ENCODE measurements at regions not wholly inside any gene's neighbourhood (a gene's known extent, or its start where the extent isn't known, plus 50 kb on each side); places are given as distances from the start of the nearest gene placed in this dataset.

- DNase-seq: no peak
Measured at GRCh38 chr13:27673911-27674310, 52.2 kb downstream of the POLR1D start.

DNA sequence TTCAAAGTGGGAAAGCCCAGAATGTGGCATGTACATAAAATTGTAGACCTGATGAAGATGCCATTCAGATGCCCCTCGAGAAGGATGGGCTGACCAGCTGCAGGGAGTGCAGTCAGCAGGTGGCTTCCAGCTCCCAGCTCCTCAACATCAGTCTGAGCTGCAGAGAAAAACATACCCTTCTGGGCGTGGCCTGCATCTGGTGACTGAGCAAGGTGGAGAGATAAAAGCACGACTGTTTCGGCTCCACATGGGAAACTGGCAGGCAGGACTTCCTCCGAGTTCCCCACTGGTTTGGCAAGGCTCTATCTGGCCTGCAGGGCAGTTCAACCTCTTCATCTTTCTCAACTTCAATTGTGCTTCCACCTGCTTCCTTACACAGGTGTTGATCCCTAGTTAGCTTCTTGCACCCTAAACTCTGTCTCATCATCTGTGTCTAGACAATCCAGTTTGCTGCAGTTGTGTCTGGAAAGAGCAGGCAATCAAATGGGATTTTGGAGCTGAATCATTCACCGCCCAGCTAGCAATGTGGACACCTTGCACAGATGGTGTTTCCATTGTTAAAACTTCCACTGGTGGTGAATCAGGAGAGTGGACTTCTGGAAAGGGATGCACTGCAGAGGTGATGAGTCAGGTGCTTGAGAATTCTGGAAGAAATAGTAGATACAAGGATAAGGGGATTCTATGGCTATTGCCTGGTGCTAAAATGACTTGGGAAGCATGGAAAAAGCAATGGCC lies 56.8 kb downstream of the POLR1D start:
- DNase-seq: no peak

DNA sequence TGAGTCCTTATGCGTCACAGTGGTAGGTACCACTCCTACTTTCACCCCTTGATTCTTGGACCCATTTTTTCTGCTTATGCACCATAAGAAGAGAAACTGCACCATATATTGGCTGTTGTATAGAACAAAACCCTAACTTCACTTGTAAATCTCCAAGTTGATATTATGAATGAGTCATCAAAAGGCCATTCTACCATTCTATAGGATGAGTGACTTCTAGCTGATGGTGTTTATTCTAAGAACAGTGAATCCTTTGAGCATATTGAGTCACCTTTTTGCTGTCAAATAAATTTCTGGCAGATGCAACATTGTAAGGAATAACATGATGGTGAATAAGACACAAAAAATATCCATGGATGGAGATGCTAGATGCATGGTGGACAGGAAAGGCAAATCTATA lies 57.7 kb downstream of the POLR1D start:
- DNase-seq: no peak

GRCh38 chr13:27679896-27680295 lies 58.2 kb downstream of the POLR1D start:
- no peak for DNase-seq

GRCh38 chr13:27680465-27680864 lies 58.8 kb downstream of the POLR1D start:
- DNase-seq: no peak

- DNase-seq: no peak
Measured at GRCh38 chr13:27691207-27691606, 69.5 kb downstream of the POLR1D start.

DNA sequence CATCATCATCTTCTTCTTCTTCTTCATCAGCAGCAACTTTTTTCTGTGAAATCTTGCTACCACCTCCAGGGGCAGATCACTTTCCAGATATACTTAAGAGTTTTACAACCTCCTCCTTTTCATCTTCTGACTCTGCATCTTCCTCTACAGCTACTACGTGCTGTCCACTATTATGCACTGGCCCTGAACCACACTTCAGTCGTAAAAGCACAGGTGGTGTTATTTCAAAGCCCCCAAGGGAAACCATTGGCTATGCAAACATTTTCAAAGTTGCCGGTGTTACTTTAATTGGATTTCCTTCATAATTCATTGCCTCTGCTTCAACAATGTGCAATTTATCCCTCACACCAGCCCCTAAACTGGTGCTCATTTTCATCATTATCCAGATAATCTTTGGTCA lies 75.0 kb downstream of the POLR1D start:
- DNase-seq: no peak

- no peak for DNase-seq
Measured at GRCh38 chr13:27699952-27700351, 78.3 kb downstream of the POLR1D start.

- no peak for DNase-seq
Measured at GRCh38 chr13:27704681-27705080, 83.0 kb downstream of the POLR1D start.

DNA sequence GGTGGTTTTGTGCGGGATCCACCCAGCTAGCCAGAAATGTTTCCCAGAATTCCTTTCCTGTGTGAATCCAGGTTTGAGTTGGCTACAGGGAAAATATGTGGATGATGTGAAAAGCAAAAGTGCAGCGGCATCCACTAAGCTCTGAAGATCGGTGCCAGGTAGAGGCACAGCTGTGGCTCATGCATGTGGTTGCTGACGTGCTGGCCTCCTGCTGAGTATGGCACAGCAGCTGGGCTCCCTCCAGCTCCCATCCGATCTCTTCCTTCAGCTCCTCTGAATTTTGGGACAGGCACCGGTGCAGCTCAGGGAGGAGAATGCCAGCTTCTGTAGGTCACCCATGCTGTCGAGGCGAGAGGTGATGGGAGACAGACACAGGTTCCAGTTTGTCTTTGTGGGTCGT lies 84.0 kb upstream of the GSX1 start:
- DNase-seq: no peak

GRCh38 chr13:27709779-27710178 lies 82.5 kb upstream of the GSX1 start:
- DNase-seq: no peak

DNA sequence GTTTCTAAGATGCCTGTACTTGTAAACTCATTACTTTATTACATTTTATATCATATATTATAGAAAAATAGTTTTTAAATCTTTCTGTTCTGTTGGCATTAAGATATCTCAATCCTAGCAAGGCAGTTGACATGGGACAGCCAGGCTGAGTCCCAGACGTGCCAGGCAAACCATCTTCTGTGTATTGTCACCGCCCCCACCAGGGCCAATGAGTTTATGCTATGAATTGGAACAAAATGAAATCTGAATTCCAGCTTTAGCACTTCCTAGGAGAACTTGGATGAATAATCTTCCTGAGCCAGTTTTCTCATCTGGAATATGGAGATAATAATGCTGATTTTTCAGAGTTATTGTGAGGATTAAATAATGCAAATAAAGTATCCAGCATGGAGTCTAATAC lies 79.9 kb upstream of the GSX1 start:
- DNase-seq: no peak

- DNase-seq: no peak
Measured at GRCh38 chr13:27713767-27714166, 78.5 kb upstream of the GSX1 start.

- no peak for DNase-seq
Measured at GRCh38 chr13:27721681-27722080, 70.6 kb upstream of the GSX1 start.

- peak in 1 of 2 experiments; percentile 2 for DNase-seq
Measured at GRCh38 chr13:27728271-27728670, 64.0 kb upstream of the GSX1 start.

DNA sequence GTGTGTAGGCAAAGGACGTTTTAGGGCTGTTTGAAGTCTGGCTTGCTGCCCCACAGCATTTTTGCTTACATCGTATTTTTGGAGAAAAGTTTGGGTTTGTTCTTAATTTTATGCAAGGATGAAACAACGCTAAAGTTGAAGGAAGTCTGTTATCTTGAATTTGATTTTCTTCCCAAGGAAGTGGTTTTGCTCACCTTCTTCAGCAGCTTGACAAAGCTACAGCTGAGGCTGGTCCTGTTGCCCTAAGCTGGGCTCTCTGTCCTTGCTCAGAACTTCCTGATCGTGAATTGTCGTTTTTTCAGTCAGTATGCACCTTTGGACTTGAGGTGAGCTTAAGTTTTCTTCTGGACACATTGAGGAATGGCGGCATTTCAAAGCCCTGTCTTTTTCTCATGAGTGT lies 62.1 kb upstream of the GSX1 start:
- no peak for DNase-seq

All from NCI-H2081 (cell line).